HEK293 (cell line): ENCODE measurements at regions not wholly inside any gene's neighbourhood (a gene's known extent, or its start where the extent isn't known, plus 50 kb on each side); places are given as distances from the start of the nearest gene placed in this dataset.

Source experiments
- CTCF ChIP-seq: fragments of 450-650 bp; formaldehyde crosslinking; IDR thresholded peaks from 2 replicates; pipeline ENCODE4 v1.5.1; 2016; ENCODE audit warnings: missing biosample characterization, missing genetic modification characterization
- ZNF311 ChIP-seq: fragments of 450-650 bp; formaldehyde crosslinking; IDR thresholded peaks from 2 replicates; pipeline ENCODE4 v1.5.1; 2017; ENCODE audit warnings: missing biosample characterization, missing genetic modification characterization, borderline replicate concordance

DNA sequence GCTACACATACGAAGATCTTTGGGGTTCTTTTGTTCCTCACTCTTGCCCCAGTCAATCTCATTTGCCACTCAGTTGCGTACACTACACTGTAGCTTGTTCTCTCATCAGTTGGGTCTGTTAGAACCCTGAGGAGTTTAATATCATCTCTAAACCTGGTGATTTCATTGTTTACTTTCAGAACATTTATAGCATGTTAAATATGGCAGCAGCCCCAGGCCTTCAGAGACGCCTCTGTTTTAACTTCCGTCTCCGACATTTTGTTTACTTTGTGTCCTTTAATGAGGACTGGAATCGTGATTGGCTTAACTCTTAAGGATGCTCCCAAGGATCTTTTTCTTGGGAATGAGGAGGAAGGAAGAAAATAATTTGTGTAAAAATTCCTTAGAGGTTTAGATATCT lies 510.1 kb downstream of the NR2F1-AS1 start:
- no peak for TF ChIP-seq CTCF
- TF ChIP-seq ZNF311 (tag by site-specific recombination): no peak
